Breast epithelium (tissue), 3 donors: ENCODE measurements at regions not wholly inside any gene's neighbourhood (a gene's known extent, or its start where the extent isn't known, plus 50 kb on each side); places are given as distances from the start of the nearest gene placed in this dataset.

Experiments used
- CTCF ChIP-seq, 3 donors: fragments of 450-650 bp; IDR thresholded peaks; one replicate each; pipeline ENCODE4 v1.5.1; 2016 to 2017; ENCODE audit warnings: antibody characterized with exemption in 3 of 3, mild to moderate bottlenecking in 3 of 3, moderate library complexity in 3 of 3
- POLR2A ChIP-seq: fragments of 450-650 bp; IDR thresholded peaks from one replicate; pipeline ENCODE4 v1.6.1; 2016; ENCODE audit warnings: antibody characterized with exemption, mild to moderate bottlenecking, moderate library complexity
- POLR2AphosphoS5 ChIP-seq, 3 donors: sonication (generic); formaldehyde crosslinking; IDR thresholded peaks; one replicate each; pipeline ENCODE4 v1.6.1; 2017; ENCODE audit warnings: antibody characterized with exemption in 3 of 3

GRCh38 chr13:81244011-81244410 is 903.1 kb upstream of the SPRY2 start:
- no peak for TF ChIP-seq CTCF (IDR thresholded peaks at IDR 0.05)
- TF ChIP-seq POLR2AphosphoS5 (IDR thresholded peaks at IDR 0.05) = no peak
- no peak for TF ChIP-seq POLR2A
